ENCODE measurements at regions not wholly inside any gene's neighbourhood (a gene's known extent, or its start where the extent isn't known, plus 50 kb on each side); places are given as distances from the start of the nearest gene placed in this dataset.

DNA sequence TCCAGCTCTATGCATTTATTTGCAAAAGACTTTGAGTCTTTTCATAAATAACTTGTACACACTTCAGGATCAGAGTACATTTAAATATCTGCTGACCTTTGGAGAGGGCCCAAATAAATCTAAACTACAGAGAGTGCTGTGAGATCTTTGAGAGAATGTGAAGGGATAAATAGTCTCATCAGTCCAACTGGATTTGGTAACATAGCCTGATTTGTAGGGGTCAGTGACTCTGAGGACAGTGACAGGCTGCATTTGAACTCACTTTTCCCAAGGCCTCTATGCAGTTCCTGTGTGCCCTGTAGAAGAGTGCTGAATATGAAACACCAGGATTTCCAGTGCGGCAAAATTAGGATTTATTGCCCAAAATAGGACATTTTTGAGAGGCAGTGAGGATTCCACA lies 136.2 kb downstream of the ZPLD1 start:
- H3K27me3 Mint-ChIP-seq, result no peaks in the 10 kb centered on the region
- H3K9me3 Mint-ChIP-seq, result no peaks in the 10 kb centered on the region
- H3K4me1 Mint-ChIP-seq (ENCODE audit: unreplicated experiment), result no peaks in the 10 kb centered on the region
- TF ChIP-seq, protein P1, sequence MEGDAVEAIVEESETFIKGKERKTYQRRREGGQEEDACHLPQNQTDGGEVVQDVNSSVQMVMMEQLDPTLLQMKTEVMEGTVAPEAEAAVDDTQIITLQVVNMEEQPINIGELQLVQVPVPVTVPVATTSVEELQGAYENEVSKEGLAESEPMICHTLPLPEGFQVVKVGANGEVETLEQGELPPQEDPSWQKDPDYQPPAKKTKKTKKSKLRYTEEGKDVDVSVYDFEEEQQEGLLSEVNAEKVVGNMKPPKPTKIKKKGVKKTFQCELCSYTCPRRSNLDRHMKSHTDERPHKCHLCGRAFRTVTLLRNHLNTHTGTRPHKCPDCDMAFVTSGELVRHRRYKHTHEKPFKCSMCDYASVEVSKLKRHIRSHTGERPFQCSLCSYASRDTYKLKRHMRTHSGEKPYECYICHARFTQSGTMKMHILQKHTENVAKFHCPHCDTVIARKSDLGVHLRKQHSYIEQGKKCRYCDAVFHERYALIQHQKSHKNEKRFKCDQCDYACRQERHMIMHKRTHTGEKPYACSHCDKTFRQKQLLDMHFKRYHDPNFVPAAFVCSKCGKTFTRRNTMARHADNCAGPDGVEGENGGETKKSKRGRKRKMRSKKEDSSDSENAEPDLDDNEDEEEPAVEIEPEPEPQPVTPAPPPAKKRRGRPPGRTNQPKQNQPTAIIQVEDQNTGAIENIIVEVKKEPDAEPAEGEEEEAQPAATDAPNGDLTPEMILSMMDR (conservative IDR thresholded peaks at IDR 0.05), result no peak
- DNase-seq (ENCODE audit: extremely low spot score, unreplicated experiment), result no peak
- no peak overlapping the region for H3K27ac Mint-ChIP-seq
- H3K4me3 Mint-ChIP-seq, result no peak overlapping the region
- no peaks in the 10 kb centered on the region for H3K36me3 Mint-ChIP-seq

DNA sequence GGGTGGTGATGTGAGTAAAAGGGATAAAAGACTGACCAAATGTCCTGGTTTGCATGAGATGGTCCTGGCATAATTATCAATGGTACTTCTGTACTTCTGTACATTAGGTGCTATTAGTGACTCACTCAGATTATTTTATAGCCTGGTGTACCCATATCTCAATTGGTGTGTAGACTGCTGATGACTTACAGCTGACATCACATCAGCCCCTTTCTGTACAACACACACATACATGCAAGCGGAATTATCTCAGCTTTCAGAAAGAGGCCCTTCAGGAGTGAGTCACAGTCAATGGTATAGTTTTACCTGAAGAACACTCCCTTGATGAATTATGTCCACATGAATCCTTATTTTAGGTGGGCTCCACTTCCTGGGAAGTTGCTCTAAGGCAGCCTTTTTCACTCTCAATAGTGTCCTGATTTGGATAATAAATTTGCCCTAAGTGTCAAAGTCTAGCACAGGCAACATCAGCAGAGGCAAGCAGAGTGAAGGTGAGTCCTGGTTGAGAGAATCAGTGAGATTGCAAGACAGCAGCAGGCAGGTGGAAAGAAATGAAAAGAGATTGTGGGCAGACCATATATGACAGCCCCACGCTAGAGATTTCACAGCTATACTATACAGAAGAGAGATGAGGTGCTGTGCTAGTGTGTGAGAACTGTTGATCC lies 137.0 kb downstream of the ZPLD1 start:
- TF ChIP-seq, protein P1 (conservative IDR thresholded peaks at IDR 0.05), result no peak
- DNase-seq (ENCODE audit: extremely low spot score, unreplicated experiment), result no peak
- H3K4me3 Mint-ChIP-seq, result no peak overlapping the region
- H3K36me3 Mint-ChIP-seq, result no peaks in the 10 kb centered on the region
- H3K9me3 Mint-ChIP-seq, result no peaks in the 10 kb centered on the region
- H3K4me1 Mint-ChIP-seq (ENCODE audit: unreplicated experiment), result no peaks in the 10 kb centered on the region
- H3K27ac Mint-ChIP-seq, result no peak overlapping the region
- H3K27me3 Mint-ChIP-seq, result no peaks in the 10 kb centered on the region

DNA sequence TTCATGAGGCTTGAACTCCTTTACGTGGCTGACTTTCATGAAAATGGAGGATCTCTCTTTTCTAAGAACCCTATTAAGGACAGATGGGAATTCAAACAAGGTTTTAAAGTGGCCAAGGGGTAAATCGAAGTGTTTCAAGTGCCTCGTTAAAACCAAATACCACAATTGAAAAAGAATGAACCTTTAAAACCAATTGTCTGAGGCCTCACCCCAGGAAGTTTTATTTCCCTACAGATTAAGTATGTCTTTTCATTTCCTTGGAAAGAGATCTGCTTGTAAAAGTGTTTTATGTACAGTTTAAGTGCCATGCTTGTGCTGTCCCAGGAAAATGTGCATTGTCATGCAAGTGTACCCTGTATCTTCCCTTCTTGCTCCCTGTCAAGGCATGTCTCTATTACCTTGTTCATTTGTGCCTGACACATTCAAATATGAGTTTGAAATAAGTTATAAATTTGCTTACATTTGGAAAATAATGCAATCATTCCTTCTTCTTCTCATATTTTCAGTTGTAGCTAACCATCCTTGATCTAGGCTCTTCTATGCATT lies 138.7 kb downstream of the ZPLD1 start:
- Mint-ChIP-seq H3K27ac (no peak overlapping the region), H3K27me3 (no peaks in the 10 kb centered on the region), H3K4me3 (no peak overlapping the region), H3K4me1 (ENCODE audit: unreplicated experiment) (no peaks in the 10 kb centered on the region), H3K9me3 (no peaks in the 10 kb centered on the region), H3K36me3 (no peaks in the 10 kb centered on the region)
- no peak for DNase-seq (ENCODE audit: extremely low spot score, unreplicated experiment)
- TF ChIP-seq, protein P1 (conservative IDR thresholded peaks at IDR 0.05), result no peak

DNA sequence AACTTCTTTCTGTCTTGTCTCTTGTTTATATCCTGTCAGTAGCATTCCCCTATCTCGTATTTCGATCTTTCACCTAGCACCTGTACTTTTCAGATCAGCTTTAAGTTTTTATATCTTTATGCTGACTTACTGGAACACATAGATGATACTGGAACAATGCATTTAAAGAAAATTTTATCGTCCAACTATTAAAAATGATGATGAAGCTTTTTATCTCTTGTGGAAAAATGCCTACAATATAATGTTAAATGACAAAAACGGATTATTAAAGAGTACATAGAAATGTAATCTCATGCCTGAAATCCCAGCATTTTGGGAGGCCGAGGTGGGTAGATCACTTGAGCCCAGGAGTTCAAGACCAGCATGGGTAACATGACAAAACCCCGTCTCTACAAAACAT lies 139.5 kb downstream of the ZPLD1 start:
- Mint-ChIP-seq H3K4me1 (ENCODE audit: unreplicated experiment) (no peaks in the 10 kb centered on the region), H3K27me3 (no peaks in the 10 kb centered on the region), H3K9me3 (no peaks in the 10 kb centered on the region), H3K27ac (no peak overlapping the region), H3K36me3 (no peaks in the 10 kb centered on the region), H3K4me3 (no peak overlapping the region)
- no peak for DNase-seq (ENCODE audit: extremely low spot score, unreplicated experiment)
- TF ChIP-seq, protein P1 (conservative IDR thresholded peaks at IDR 0.05), result no peak

DNA sequence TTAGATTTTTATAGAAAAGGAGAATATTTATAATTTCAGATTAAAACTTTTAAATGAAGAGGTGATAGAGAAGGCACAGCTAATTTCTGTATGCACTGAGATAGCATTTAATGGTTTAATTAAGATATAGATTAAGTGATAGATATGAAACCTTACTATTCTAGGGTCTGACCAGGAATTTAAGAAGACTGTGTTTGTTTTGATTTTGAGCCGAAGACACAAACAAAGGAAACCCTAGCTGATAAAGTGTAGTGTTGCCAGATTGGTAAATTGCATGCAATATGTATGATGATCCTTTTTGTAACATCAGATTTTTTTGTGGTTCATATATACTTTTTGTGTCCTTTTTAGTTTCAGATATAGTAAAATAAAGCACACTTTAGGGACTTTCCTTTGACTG lies 141.8 kb downstream of the ZPLD1 start:
- no peaks in the 10 kb centered on the region for H3K4me1 Mint-ChIP-seq (ENCODE audit: unreplicated experiment)
- no peaks in the 10 kb centered on the region for H3K9me3 Mint-ChIP-seq
- H3K4me3 Mint-ChIP-seq, result no peak overlapping the region
- DNase-seq (ENCODE audit: extremely low spot score, unreplicated experiment), result no peak
- no peaks in the 10 kb centered on the region for H3K36me3 Mint-ChIP-seq
- no peaks in the 10 kb centered on the region for H3K27me3 Mint-ChIP-seq
- H3K27ac Mint-ChIP-seq, result no peak overlapping the region
- TF ChIP-seq, protein P1 (conservative IDR thresholded peaks at IDR 0.05), result no peak

Data from type B pancreatic cell (in vitro differentiated cells).